Right lobe of liver (tissue), 6 donors: ENCODE measurements at regions not wholly inside any gene's neighbourhood (a gene's known extent, or its start where the extent isn't known, plus 50 kb on each side); places are given as distances from the start of the nearest gene placed in this dataset.

ENCODE experiments used
- ATAC-seq, 4 donors: fragments of 200-7000 bp; cut with Tn5 transposase; one replicate each; pipeline ENCODE4 v1.9.1; 2020; ENCODE audit warnings: mild to moderate bottlenecking in 4 of 4, moderate library complexity in 4 of 4
- DNase-seq, 3 donors: peaks; one replicate each; pipeline ENCODE4 v3.0.0-alpha.2; 2020
- H3K27ac ChIP-seq, 3 donors: fragments of 200-600 bp; one replicate each; pipeline ENCODE4 v1.8.0; 2022
- H3K27me3 ChIP-seq, 2 donors: fragments of 200-600 bp; one replicate each; pipeline ENCODE4 v1.8.0; 2022
- H3K36me3 ChIP-seq, 4 donors: fragments of 200-600 bp; sonication (generic) in 1 of 4; one replicate each; pipeline versions ENCODE4 v1.5.1 to v1.8.0; 2017 to 2022; ENCODE audit warnings: control low read depth in 1 of 4
- H3K4me1 ChIP-seq, 4 donors: fragments of 200-600 bp; sonication (generic) in 1 of 4; one replicate each; pipeline versions ENCODE4 v1.5.1 to v1.8.0; 2017 to 2022; ENCODE audit warnings: control low read depth in 1 of 4
- H3K4me3 ChIP-seq, 3 donors: fragments of 200-600 bp; one replicate each; pipeline ENCODE4 v1.8.0; 2022
- H3K9me3 ChIP-seq, 4 donors: fragments of 200-600 bp; sonication (generic) in 1 of 4; one replicate each; pipeline versions ENCODE4 v1.5.1 to v1.8.0; 2017 to 2022; ENCODE audit warnings: control low read depth in 1 of 4
- POLR2A ChIP-seq: fragments of 450-650 bp; IDR thresholded peaks from one replicate; pipeline ENCODE4 v1.6.1; 2017; ENCODE audit warnings: antibody characterized with exemption, mild to moderate bottlenecking
- WGBS: methylation state at CpG from one replicate; pipeline ENCODE4 v1.1.6; 2018; ENCODE audit warnings: low coverage, low lambda C conversion rate; ENCODE audit not compliant: insufficient coverage; ENCODE audit errors: missing lambda C conversion rate; 5-methylcytosine and 5-hydroxymethylcytosine counted together
- intact Hi-C, 2 donors: fragments of 100-400 bp; cut with DNase I; formaldehyde crosslinking; loops; one replicate each; pipeline versions ENCODE4 v1.11.2 to v1.14.1; 2022
- TF ChIP-seq, protein P1 (sequence below), 4 donors: fragments of 200-600 bp in 3 of 4; fragments of 450-650 bp in 1 of 4; IDR thresholded peaks; one replicate each; pipeline versions ENCODE4 v1.5.1 to v1.8.0; 2016 to 2022; ENCODE audit warnings: antibody characterized with exemption in 4 of 4, mild to moderate bottlenecking in 2 of 4
- donor health status: DM: no; HTN: yes; CAD: no.
- donor health status: DM: no; HTN: no; CAD: no.
- donor health status: DM: no; HTN: no; CAD: no.
- donor health status: DM: no; HTN: yes; CAD: no.
- donor health status: DM: no; HTN: yes; CAD: no.

DNA sequence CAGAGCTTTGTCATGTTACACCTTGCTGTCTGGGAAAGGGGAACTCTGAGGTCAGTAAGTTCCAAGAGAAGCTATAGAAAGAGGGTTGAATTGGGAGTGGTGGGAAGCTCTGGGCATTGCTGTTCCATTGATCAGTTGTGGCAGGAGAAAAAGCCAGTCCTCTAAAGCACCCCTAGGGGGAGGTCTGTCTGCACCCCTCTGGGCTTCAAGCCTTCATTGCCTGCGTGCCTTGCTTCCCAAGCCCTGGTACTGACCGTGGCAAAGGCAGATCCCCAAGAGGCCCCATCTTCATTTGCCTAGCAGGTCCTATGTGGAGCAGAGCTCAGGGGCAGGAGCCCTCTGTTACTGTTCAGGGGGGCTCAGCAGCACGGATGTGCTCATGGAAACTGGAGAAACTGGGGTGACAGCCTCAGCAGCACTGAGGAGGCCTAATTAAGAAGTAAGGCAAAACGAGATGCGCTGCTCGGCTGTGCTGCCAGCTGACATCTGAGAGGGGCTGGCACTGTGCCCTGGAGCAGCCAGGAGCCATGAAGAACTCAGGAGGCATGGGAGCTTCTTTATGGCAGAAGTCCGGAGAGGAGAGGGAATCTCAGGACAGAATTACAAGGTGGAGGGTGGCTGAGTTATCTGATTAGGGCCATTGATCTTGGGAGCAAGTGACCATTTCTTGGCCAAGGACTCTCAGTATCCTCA is 270.9 kb downstream of the RPLP1 start:
- Histone ChIP-seq H3K4me3 (no peak overlapping the region), H3K27ac (no peak overlapping the region), H3K36me3 (no peaks in the 10 kb centered on the region), H3K27me3 (no peaks in the 10 kb centered on the region), H3K9me3 (no peaks in the 10 kb centered on the region), H3K4me1 (no peaks in the 10 kb centered on the region)
- WGBS = 81% methylated on average over 3 of the region's 7 CpGs
- DNase-seq (no peak), ATAC-seq (no peak)
- TF ChIP-seq POLR2A = no peak
- TF ChIP-seq, protein P1, sequence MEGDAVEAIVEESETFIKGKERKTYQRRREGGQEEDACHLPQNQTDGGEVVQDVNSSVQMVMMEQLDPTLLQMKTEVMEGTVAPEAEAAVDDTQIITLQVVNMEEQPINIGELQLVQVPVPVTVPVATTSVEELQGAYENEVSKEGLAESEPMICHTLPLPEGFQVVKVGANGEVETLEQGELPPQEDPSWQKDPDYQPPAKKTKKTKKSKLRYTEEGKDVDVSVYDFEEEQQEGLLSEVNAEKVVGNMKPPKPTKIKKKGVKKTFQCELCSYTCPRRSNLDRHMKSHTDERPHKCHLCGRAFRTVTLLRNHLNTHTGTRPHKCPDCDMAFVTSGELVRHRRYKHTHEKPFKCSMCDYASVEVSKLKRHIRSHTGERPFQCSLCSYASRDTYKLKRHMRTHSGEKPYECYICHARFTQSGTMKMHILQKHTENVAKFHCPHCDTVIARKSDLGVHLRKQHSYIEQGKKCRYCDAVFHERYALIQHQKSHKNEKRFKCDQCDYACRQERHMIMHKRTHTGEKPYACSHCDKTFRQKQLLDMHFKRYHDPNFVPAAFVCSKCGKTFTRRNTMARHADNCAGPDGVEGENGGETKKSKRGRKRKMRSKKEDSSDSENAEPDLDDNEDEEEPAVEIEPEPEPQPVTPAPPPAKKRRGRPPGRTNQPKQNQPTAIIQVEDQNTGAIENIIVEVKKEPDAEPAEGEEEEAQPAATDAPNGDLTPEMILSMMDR (IDR thresholded peaks at IDR 0.05) = no peak
- intact Hi-C loops = no loop called here

DNA sequence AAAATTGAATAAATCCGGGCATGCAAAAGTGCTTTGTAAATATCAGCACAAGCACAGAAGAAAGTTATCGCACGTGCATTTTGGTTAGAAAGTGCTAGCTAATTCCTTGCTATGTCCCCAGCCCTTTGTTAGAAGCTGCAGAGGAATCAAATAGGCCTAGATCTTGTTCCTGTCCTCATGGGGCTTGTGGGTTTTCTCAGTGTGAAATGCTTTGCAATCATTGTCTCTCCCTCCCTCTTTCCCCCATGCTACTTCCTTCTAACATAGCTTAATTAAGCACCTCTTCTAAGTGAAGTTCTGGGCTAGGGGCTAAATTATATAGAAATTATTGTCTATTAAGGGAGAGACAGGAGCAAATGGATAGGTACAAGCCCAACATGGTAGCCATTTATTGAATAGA is 271.7 kb downstream of the RPLP1 start:
- TF ChIP-seq, protein P1 (IDR thresholded peaks at IDR 0.05) = no peak
- TF ChIP-seq POLR2A = no peak
- Histone ChIP-seq H3K4me1 (no peaks in the 10 kb centered on the region), H3K4me3 (no peak overlapping the region), H3K27ac (no peak overlapping the region), H3K36me3 (no peaks in the 10 kb centered on the region), H3K9me3 (no peaks in the 10 kb centered on the region), H3K27me3 (no peaks in the 10 kb centered on the region)
- 92% methylated on average over 2 of the region's 3 CpGs for WGBS
- ATAC-seq (no peak), DNase-seq (no peak)
- intact Hi-C loops = no loop called here

DNA sequence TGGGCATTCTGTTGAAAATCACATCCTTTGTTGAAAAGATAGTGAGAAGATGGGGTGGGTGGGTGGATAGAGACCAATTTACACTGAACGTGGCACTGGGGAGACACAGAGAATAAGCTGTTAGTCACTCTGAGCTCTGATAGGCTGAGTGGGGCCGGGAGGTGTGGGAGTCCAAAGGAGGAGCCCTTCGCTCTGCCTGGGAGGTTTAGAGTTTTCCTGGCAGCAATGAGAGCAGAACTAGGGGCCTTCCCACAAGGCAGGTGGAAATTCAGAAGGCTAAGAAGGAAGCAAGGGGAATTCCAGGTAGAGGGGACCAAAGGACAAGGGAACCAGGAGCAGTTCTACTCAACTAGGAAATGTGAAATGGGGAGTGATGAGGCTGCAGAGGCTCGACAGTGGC is 272.7 kb downstream of the RPLP1 start:
- no peak overlapping the region for H3K27ac ChIP-seq
- H3K27me3 ChIP-seq = no peaks in the 10 kb centered on the region
- WGBS = 56% methylated on average over 3 of the region's 4 CpGs
- H3K9me3 ChIP-seq = no peaks in the 10 kb centered on the region
- TF ChIP-seq, protein P1 (IDR thresholded peaks at IDR 0.05) = no peak
- TF ChIP-seq POLR2A = no peak
- intact Hi-C loops = no loop called here
- DNase-seq (no peak), ATAC-seq (no peak)
- H3K4me1 ChIP-seq = no peaks in the 10 kb centered on the region
- H3K36me3 ChIP-seq = no peaks in the 10 kb centered on the region
- H3K4me3 ChIP-seq = no peak overlapping the region

DNA sequence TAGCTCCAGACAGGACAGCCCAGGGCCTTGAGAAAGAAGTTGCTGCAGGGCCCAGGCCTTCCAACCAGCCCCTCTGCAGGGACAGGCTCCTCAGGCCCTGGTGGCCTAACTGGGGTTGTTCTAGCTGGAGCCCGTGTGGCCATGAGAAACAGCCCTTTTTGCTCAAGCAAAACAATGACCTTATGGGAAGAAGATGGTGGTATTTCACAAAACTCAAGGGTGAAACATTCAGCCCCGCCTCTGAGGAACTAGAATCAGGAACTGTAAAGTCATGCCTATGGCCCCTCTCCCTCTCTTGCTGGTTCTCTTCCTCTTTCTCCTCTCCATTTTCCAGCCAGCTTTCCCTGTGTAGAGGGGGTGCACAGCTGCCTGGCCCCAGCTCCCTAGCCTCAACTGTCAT is 273.3 kb downstream of the RPLP1 start:
- DNase-seq (peak in 1 of 3 donors; percentile 58), ATAC-seq (peak; percentile 43 to 60 (median 52))
- Histone ChIP-seq H3K27me3 (no peaks in the 10 kb centered on the region), H3K27ac (no peak overlapping the region), H3K4me3 (no peak overlapping the region), H3K9me3 (no peaks in the 10 kb centered on the region), H3K4me1 (no peaks in the 10 kb centered on the region), H3K36me3 (no peaks in the 10 kb centered on the region)
- TF ChIP-seq, protein P1 (IDR thresholded peaks at IDR 0.05) = no peak
- no peak for TF ChIP-seq POLR2A
- WGBS = 71% methylated on average over 1 of the region's 2 CpGs
- intact Hi-C loops = no loop called here
